ENCODE measurements at regions not wholly inside any gene's neighbourhood (a gene's known extent, or its start where the extent isn't known, plus 50 kb on each side); places are given as distances from the start of the nearest gene placed in this dataset.

GRCh38 chr10:118465300-118465874 lies 123.3 kb upstream of the FAM204A start:
- Mint-ChIP-seq H3K36me3 (ENCODE audit: insufficient read depth, unreplicated experiment) (no peaks in the 10 kb centered on the region), H3K27me3 (ENCODE audit: unreplicated experiment) (peaks cover 71% of the 10 kb centered on the region), H3K4me3 (ENCODE audit: low read depth, unreplicated experiment) (no peak overlapping the region), H3K27ac (ENCODE audit: unreplicated experiment) (no peak overlapping the region), H3K9me3 (ENCODE audit: low read depth, unreplicated experiment) (no peaks in the 10 kb centered on the region), H3K4me1 (ENCODE audit: low read depth, unreplicated experiment) (no peaks in the 10 kb centered on the region)
- intact Hi-C loops (cut with micrococcal nuclease; ENCODE audit: unreplicated experiment), result no loop called here
- TF ChIP-seq CTCF (IDR thresholded peaks at IDR 0.05; ENCODE audit: unreplicated experiment), result no peak
- no peak for DNase-seq
- CTCF ChIA-PET, result interaction anchor here (0.7 kb wide), 1 partner anchor 350 kb away, joined by 3 read pairs; no protein-coding TSS in a partner anchor
- no TSS peak for BruUV-seq (replicated peaks)

- Mint-ChIP-seq H3K27ac (ENCODE audit: unreplicated experiment) (no peak overlapping the region), H3K4me1 (ENCODE audit: low read depth, unreplicated experiment) (no peaks in the 10 kb centered on the region), H3K36me3 (ENCODE audit: insufficient read depth, unreplicated experiment) (no peaks in the 10 kb centered on the region), H3K9me3 (ENCODE audit: low read depth, unreplicated experiment) (no peaks in the 10 kb centered on the region), H3K4me3 (ENCODE audit: low read depth, unreplicated experiment) (no peak overlapping the region), H3K27me3 (ENCODE audit: unreplicated experiment) (peaks cover 61% of the 10 kb centered on the region)
- intact Hi-C loops (cut with micrococcal nuclease; ENCODE audit: unreplicated experiment), result no loop called here
- no peak for TF ChIP-seq CTCF (IDR thresholded peaks at IDR 0.05; ENCODE audit: unreplicated experiment)
- CTCF ChIA-PET, result interaction anchor here (0.6 kb wide), 1 partner anchor 72 kb away, joined by 3 read pairs; no protein-coding TSS in a partner anchor
- no TSS peak for BruUV-seq (replicated peaks)
- DNase-seq, result no peak
Measured at GRCh38 chr10:118463740-118464139, 121.6 kb upstream of the FAM204A start.

- Mint-ChIP-seq H3K9me3 (ENCODE audit: low read depth, unreplicated experiment) (no peaks in the 10 kb centered on the region), H3K27me3 (ENCODE audit: unreplicated experiment) (peaks cover 54% of the 10 kb centered on the region), H3K4me3 (ENCODE audit: low read depth, unreplicated experiment) (no peak overlapping the region), H3K27ac (ENCODE audit: unreplicated experiment) (no peak overlapping the region), H3K36me3 (ENCODE audit: insufficient read depth, unreplicated experiment) (no peaks in the 10 kb centered on the region), H3K4me1 (ENCODE audit: low read depth, unreplicated experiment) (no peaks in the 10 kb centered on the region)
- BruUV-seq (replicated peaks), result no TSS peak
- no peak for DNase-seq
- no peak for TF ChIP-seq CTCF (IDR thresholded peaks at IDR 0.05; ENCODE audit: unreplicated experiment)
- CTCF ChIA-PET, result interaction anchor here (0.6 kb wide), 1 partner anchor 1571 kb away, joined by 3 read pairs; no protein-coding TSS in a partner anchor
- intact Hi-C loops (cut with micrococcal nuclease; ENCODE audit: unreplicated experiment), result no loop called here
Measured at GRCh38 chr10:118462401-118462800, 120.3 kb upstream of the FAM204A start.

- no peaks in the 10 kb centered on the region for H3K36me3 Mint-ChIP-seq (ENCODE audit: insufficient read depth, unreplicated experiment)
- H3K27ac Mint-ChIP-seq (ENCODE audit: unreplicated experiment), result no peak overlapping the region
- no TSS peak for BruUV-seq (replicated peaks)
- DNase-seq, result peak; percentile 61
- no peaks in the 10 kb centered on the region for H3K4me1 Mint-ChIP-seq (ENCODE audit: low read depth, unreplicated experiment)
- intact Hi-C loops (cut with micrococcal nuclease; ENCODE audit: unreplicated experiment), result loop anchor here (1.0 kb wide), 1 partner anchor 963 kb away; no protein-coding TSS in a partner anchor
- peaks cover 60% of the 10 kb centered on the region for H3K27me3 Mint-ChIP-seq (ENCODE audit: unreplicated experiment)
- H3K4me3 Mint-ChIP-seq (ENCODE audit: low read depth, unreplicated experiment), result no peak overlapping the region
- TF ChIP-seq CTCF (IDR thresholded peaks at IDR 0.05; ENCODE audit: unreplicated experiment), result peak; percentile 47
- CTCF ChIA-PET, result interaction anchor here (1.4 kb wide), 1 partner anchor 963 kb away, joined by 4 read pairs; no protein-coding TSS in a partner anchor
- no peaks in the 10 kb centered on the region for H3K9me3 Mint-ChIP-seq (ENCODE audit: low read depth, unreplicated experiment)
Measured at GRCh38 chr10:118459642-118460193, 117.6 kb upstream of the FAM204A start.

Measured in Calu3 (cell line).